ENCODE measurements at regions not wholly inside any gene's neighbourhood (a gene's known extent, or its start where the extent isn't known, plus 50 kb on each side); places are given as distances from the start of the nearest gene placed in this dataset.

- no peak for TF ChIP-seq CTCF (IDR thresholded peaks at IDR 0.05; ENCODE audit: borderline replicate concordance, extremely low read depth, low read length, poor library complexity, severe bottlenecking)
- no peak for TF ChIP-seq EZH2 (IDR thresholded peaks at IDR 0.05; ENCODE audit: borderline replicate concordance, low read depth, low read length, severe bottlenecking)
These were observed 898.3 kb upstream of the INTU start for GRCh38 chr4:126734465-126734864.
